D721Med (cell line): ENCODE measurements at regions not wholly inside any gene's neighbourhood (a gene's known extent, or its start where the extent isn't known, plus 50 kb on each side); places are given as distances from the start of the nearest gene placed in this dataset.
"Not testable (repeated sequence)": the region's sequence is repeated elsewhere in the genome, so short reads cannot be mapped to it uniquely, and the experiment has no call there.

Experiments used
- DNase-seq: peaks from one replicate; pipeline ENCODE4 v3.0.0; 2011; ENCODE audit warnings: low spot score; ENCODE audit not compliant: insufficient read length
- FAIRE-seq: peaks from 2 replicates; lab custom pipeline; 2011; peaks lifted over from hg19 to GRCh38; lab: Jason Lieb, UNC
- CTCF ChIP-seq: IDR thresholded peaks from 2 replicates; pipeline ENCODE4 v1.5.1; 2012; ENCODE audit warnings: mild to moderate bottlenecking, control low read depth; ENCODE audit not compliant: insufficient read depth; ENCODE audit errors: missing control alignments

GRCh38 chr2:166792808-166793207 lies 95.5 kb upstream of the XIRP2 start:
- DNase-seq (no peak), FAIRE-seq (no peak)
- TF ChIP-seq CTCF: no peak

GRCh38 chr2:166786707-166787106 lies 101.6 kb upstream of the XIRP2 start:
- no peak for TF ChIP-seq CTCF
- DNase-seq (no peak), FAIRE-seq (no peak)

GRCh38 chr2:166784296-166784946 lies 103.9 kb upstream of the XIRP2 start:
- no peak for TF ChIP-seq CTCF
- FAIRE-seq (no peak), DNase-seq (no peak)

GRCh38 chr2:166775176-166775575 lies 113.1 kb upstream of the XIRP2 start:
- FAIRE-seq: peak; percentile 38

GRCh38 chr2:166773308-166773949 lies 114.9 kb upstream of the XIRP2 start:
- no peak for DNase-seq
- no peak for TF ChIP-seq CTCF
- no peak for FAIRE-seq

More at GRCh38 chr2:166775176-166775575, 113.1 kb upstream of the XIRP2 start:
- no peak for DNase-seq
- no peak for TF ChIP-seq CTCF

GRCh38 chr2:166768393-166769123 lies 119.7 kb upstream of the XIRP2 start:
- DNase-seq (no peak), FAIRE-seq (no peak)
- no peak for TF ChIP-seq CTCF

- DNase-seq, FAIRE-seq: not testable (repeated sequence)
Observed at GRCh38 chr2:166766769-166767322, 121.4 kb upstream of the XIRP2 start.
